DOHH2 (cell line): ENCODE measurements at regions not wholly inside any gene's neighbourhood (a gene's known extent, or its start where the extent isn't known, plus 50 kb on each side); places are given as distances from the start of the nearest gene placed in this dataset.

ENCODE experiments used
- H3F3A ChIP-seq: fragments of 200-600 bp; sonication (generic), shearing (Covaris generic); 2 replicates; pipeline ENCODE4 v1.6.0; 2016; ENCODE audit warnings: antibody characterized with exemption, mild to moderate bottlenecking; ENCODE audit not compliant: control insufficient read depth, insufficient read depth
- H3K27ac ChIP-seq: fragments of 200-600 bp; sonication (generic); 2 replicates; pipeline ENCODE4 v1.5.1; 2014; ENCODE audit warnings: low read depth, mild to moderate bottlenecking, low read length, moderate library complexity
- H3K27me3 ChIP-seq: fragments of 200-600 bp; sonication (generic); 2 replicates; pipeline ENCODE4 v1.6.1; 2014; ENCODE audit warnings: mild to moderate bottlenecking, low read length, mixed read lengths; ENCODE audit not compliant: control insufficient read depth
- H3K36me3 ChIP-seq: fragments of 200-600 bp; sonication (generic); 2 replicates; pipeline ENCODE4 v1.6.1; 2014; ENCODE audit warnings: mild to moderate bottlenecking, low read length, moderate library complexity, mixed read lengths; ENCODE audit not compliant: control insufficient read depth
- H3K4me1 ChIP-seq: fragments of 200-600 bp; sonication (generic); 2 replicates; pipeline ENCODE4 v1.6.1; 2014; ENCODE audit warnings: mild to moderate bottlenecking, low read length, mixed read lengths; ENCODE audit not compliant: control insufficient read depth
- H3K4me2 ChIP-seq: fragments of 200-600 bp; sonication (generic); 2 replicates; pipeline ENCODE4 v1.6.0; 2014; ENCODE audit warnings: mild to moderate bottlenecking, low read length, moderate library complexity
- H3K4me3 ChIP-seq: fragments of 200-600 bp; sonication (generic); 2 replicates; pipeline ENCODE4 v1.5.1; 2014; ENCODE audit warnings: mild to moderate bottlenecking, low read length, mixed read lengths
- H3K79me2 ChIP-seq: fragments of 200-600 bp; sonication (generic); 2 replicates; pipeline ENCODE4 v1.6.1; 2014; ENCODE audit warnings: mild to moderate bottlenecking, low read length, mixed read lengths; ENCODE audit not compliant: control insufficient read depth
- H3K9me2 ChIP-seq: fragments of 200-600 bp; sonication (generic); replicated peaks from 2 replicates; pipeline ENCODE4 v1.6.1; 2014; ENCODE audit warnings: mild to moderate bottlenecking, low read length, mixed read lengths; ENCODE audit not compliant: control insufficient read depth
- H3K9me3 ChIP-seq: fragments of 200-600 bp; sonication (generic); 2 replicates; pipeline ENCODE4 v1.6.1; 2014; ENCODE audit warnings: antibody characterized with exemption, low read length, mixed read lengths; ENCODE audit not compliant: control insufficient read depth, insufficient read depth
- H4K20me1 ChIP-seq: fragments of 200-600 bp; sonication (generic); 2 replicates; pipeline ENCODE4 v1.6.0; 2014; ENCODE audit warnings: low read depth, mild to moderate bottlenecking, antibody characterized with exemption, low read length, moderate library complexity; ENCODE audit not compliant: control insufficient read depth, insufficient read depth
- EZH2phosphoT487 ChIP-seq: fragments of 200-600 bp; sonication (generic); IDR thresholded peaks from 2 replicates; pipeline ENCODE4 v1.6.1; 2017; ENCODE audit warnings: borderline replicate concordance, mild to moderate bottlenecking, antibody characterized with exemption, low read length, moderate library complexity, mixed read lengths
- TF ChIP-seq, protein P1 (sequence below): fragments of 200-600 bp; sonication (generic); IDR thresholded peaks from one replicate; pipeline ENCODE4 v1.5.1; 2014; ENCODE audit warnings: antibody characterized with exemption, mild to moderate bottlenecking, low read depth, low read length; ENCODE audit not compliant: poor library complexity, severe bottlenecking

DNA sequence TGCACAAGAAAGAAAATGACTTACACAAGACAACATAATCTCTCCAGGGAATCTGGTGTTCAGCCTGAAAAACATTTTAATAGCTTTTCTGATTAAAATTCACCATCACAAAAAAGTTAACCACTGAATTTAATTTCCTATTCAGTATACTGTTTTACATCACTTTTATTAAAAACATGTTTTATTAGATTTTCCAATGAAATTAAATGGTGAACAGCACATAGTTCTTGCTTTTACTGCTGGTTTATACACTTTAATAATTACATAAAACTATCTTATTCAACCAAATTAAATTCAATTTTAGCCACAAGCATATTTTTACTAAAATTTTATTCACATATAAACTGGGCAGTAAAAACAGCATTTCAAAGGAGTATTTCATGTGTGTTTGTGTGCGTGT, 138.3 kb downstream of the NOL4 start:
- H3K4me3 ChIP-seq: no peak overlapping the region
- no peaks in the 10 kb centered on the region for H3K79me2 ChIP-seq
- H3K27me3 ChIP-seq: no peaks in the 10 kb centered on the region
- TF ChIP-seq, protein P1, sequence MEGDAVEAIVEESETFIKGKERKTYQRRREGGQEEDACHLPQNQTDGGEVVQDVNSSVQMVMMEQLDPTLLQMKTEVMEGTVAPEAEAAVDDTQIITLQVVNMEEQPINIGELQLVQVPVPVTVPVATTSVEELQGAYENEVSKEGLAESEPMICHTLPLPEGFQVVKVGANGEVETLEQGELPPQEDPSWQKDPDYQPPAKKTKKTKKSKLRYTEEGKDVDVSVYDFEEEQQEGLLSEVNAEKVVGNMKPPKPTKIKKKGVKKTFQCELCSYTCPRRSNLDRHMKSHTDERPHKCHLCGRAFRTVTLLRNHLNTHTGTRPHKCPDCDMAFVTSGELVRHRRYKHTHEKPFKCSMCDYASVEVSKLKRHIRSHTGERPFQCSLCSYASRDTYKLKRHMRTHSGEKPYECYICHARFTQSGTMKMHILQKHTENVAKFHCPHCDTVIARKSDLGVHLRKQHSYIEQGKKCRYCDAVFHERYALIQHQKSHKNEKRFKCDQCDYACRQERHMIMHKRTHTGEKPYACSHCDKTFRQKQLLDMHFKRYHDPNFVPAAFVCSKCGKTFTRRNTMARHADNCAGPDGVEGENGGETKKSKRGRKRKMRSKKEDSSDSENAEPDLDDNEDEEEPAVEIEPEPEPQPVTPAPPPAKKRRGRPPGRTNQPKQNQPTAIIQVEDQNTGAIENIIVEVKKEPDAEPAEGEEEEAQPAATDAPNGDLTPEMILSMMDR: no peak
- no peak for TF ChIP-seq EZH2phosphoT487
- H3K27ac ChIP-seq: no peak overlapping the region
- H3K9me3 ChIP-seq: no peaks in the 10 kb centered on the region
- no peak overlapping the region for H3K4me2 ChIP-seq
- H3K36me3 ChIP-seq: no peaks in the 10 kb centered on the region
- no peaks in the 10 kb centered on the region for H4K20me1 ChIP-seq
- no peaks in the 10 kb centered on the region for H3K4me1 ChIP-seq
- H3F3A ChIP-seq: no peaks in the 10 kb centered on the region
- H3K9me2 ChIP-seq: no peaks in the 10 kb centered on the region

DNA sequence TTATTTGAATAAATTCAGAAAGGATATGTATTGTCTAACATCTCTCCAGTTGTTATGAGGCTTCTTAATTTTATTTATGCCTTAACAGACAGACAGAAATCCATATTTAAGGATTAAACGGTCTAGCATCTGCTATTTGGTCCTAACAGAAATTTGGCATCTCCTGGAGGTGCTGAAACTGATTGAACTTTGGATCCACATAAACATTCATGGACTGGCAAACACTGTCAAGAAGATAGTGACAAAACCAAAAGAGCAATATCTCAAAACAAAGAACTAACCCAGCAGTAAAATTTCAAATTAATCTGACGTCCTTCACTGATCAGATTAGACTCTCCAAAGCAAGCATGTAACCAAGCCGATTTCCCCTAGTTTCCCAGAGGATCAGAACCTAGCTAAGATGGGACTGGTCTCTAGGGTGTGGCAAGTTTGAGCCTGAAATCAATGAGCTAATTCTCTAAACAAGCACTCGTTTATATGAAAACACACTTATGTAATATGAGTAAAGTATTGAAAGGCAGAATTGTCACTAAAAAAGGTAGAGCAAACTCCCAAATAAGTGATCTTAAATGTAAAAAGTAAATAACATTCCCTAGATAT, 139.5 kb downstream of the NOL4 start:
- Histone ChIP-seq H3K4me1 (no peaks in the 10 kb centered on the region), H3K4me3 (no peak overlapping the region), H3F3A (no peaks in the 10 kb centered on the region), H4K20me1 (no peaks in the 10 kb centered on the region), H3K9me3 (no peaks in the 10 kb centered on the region), H3K9me2 (no peaks in the 10 kb centered on the region), H3K27ac (no peak overlapping the region), H3K79me2 (no peaks in the 10 kb centered on the region), H3K4me2 (no peak overlapping the region), H3K27me3 (no peaks in the 10 kb centered on the region), H3K36me3 (no peaks in the 10 kb centered on the region)
- TF ChIP-seq, protein P1: no peak
- no peak for TF ChIP-seq EZH2phosphoT487

DNA sequence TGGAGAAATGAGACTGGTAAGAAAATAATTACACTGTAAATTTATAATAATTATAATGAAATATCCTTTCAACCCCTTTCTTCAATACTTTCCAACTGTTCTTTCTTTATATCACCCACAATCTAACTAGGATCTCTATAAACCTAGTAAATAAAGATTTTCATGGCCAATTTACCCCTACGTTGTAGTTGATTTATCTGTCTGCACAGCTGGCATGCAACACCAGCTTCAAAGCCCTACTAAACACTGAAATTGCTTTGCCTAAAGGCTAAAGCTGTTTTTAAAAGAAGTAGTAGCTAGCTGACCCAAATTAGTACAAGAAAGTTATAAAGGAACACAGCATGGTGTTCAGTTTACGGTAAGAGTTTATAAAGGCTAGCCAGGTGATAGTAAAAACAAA, 140.1 kb downstream of the NOL4 start:
- Histone ChIP-seq H3K79me2 (no peaks in the 10 kb centered on the region), H3K4me3 (no peak overlapping the region), H3K36me3 (no peaks in the 10 kb centered on the region), H3K4me2 (no peak overlapping the region), H3K27ac (no peak overlapping the region), H3K9me2 (no peaks in the 10 kb centered on the region), H3K4me1 (no peaks in the 10 kb centered on the region), H4K20me1 (no peaks in the 10 kb centered on the region), H3K27me3 (no peaks in the 10 kb centered on the region), H3F3A (no peaks in the 10 kb centered on the region), H3K9me3 (no peaks in the 10 kb centered on the region)
- TF ChIP-seq, protein P1: no peak
- TF ChIP-seq EZH2phosphoT487: no peak
